Keratinocyte (primary cell): ENCODE measurements at regions not wholly inside any gene's neighbourhood (a gene's known extent, or its start where the extent isn't known, plus 50 kb on each side); places are given as distances from the start of the nearest gene placed in this dataset.

Source experiments
- CTCF ChIP-seq, 3 experiments: IDR thresholded peaks in 1 of 3; conservative IDR thresholded peaks in 1 of 3; optimal IDR thresholded peaks in 1 of 3; 2 replicates in 2 of 3; 3 replicates in 1 of 3; pipeline versions ENCODE3 to v1.5.1; 2011; ENCODE audit warnings: low read length in 3 of 3, mild to moderate bottlenecking in 3 of 3, moderate library complexity in 2 of 3, control low read depth in 1 of 3, inconsistent platforms in 1 of 3; ENCODE audit not compliant: insufficient read depth in 2 of 3; ENCODE audit errors: extremely low read depth in 1 of 3
- EZH2 ChIP-seq: IDR thresholded peaks from one replicate; pipeline ENCODE4 v1.6.1; 2012; ENCODE audit warnings: inconsistent platforms, mild to moderate bottlenecking, low read length, moderate library complexity

GRCh38 chr17:45730192-45730591 lies 53.9 kb upstream of the CRHR1 start:
- TF ChIP-seq CTCF (optimal IDR thresholded peaks at IDR 0.05 in 1 of 3, IDR thresholded peaks at IDR 0.05 in 1 of 3, conservative IDR thresholded peaks at IDR 0.05 in 1 of 3; ENCODE audit: extremely low read depth in 1 of 3, insufficient read depth in 2 of 3, low read length in 3 of 3) (no peak), EZH2 (no peak)
